Activated effector memory CD4-positive, alpha-beta T cell treated with Interleukin-2 at 50 U/mL for 16 hours (primary cell): ENCODE measurements at regions not wholly inside any gene's neighbourhood (a gene's known extent, or its start where the extent isn't known, plus 50 kb on each side); places are given as distances from the start of the nearest gene placed in this dataset.

Experiments used
- DNase-seq: peaks from one replicate; pipeline ENCODE4 v3.0.0-alpha.2; 2020

DNA sequence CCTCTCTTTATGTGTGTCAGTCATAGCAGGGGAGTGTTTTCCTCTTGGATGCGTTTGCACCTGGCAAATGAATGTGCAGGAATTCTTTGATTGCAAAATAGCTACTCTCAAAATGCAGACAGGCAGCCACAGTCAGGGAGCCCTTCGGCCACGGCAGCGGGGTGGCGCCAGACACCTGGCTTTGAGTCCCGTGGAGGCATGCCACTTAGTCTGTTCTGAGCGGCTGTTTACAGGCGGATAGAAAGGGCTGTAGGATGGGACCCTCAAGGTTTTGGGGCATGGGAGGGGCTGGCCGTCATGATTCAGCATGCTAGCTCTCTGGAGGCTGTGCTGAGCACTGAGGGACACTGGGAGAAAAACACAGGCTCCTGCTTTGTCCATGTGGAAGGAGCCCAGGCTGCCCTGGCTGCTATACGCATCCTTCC, 117.1 kb downstream of the SLC25A47 start:
- no peak for DNase-seq

DNA sequence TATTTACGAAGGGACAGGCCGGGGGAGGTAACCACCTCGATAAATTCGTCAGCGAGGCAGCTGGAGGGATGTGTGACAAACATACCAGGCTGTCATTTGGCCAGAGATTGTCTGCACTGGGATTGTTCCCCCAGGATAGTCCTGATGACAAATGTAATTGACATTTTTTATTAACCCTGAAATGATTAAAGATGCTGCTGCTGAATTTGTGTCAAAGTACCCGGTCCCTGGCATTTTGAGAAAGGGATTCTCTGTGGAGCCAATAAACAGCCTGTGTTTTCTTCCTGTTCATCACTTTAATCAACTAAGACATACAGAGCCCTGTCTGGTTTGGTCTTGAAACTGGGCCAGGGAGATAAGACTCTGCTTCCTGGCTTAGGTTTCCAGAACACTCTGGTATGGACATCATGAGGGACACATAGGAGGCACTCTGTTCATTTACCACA, 117.6 kb downstream of the SLC25A47 start:
- DNase-seq, result no peak

DNA sequence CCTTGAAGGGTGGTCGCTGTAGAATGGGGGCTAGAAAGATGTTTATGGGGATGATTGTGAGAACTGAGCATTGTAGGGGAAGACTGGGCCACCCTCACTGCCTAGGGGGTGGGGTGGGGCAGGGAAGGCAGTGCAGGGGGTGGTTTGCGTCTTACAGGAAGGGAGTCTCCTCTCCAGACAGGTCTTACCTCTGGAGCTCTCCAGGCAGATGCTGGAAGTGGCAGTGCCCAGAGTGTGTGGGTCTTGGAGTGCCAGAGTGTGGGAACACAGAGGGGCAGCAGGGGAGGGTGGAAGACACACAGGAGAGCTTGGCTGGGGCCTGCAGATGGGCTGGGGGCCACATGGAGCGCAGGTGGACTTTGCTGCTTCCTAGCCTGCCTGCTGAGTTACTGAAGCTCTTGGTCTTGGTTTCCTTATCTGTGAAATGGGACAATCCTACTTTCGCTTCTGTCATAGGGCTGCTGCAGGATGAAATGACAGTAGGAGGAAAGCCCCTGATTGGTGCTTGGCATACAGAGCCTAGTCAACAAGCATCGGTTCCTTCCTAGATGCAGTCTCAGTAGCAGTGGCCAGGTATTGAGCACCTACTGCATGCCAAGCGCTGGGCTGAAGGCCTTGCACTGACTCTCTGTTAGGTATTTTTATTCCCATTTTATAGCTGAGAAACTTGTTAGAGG, 118.3 kb downstream of the SLC25A47 start:
- no peak for DNase-seq

DNA sequence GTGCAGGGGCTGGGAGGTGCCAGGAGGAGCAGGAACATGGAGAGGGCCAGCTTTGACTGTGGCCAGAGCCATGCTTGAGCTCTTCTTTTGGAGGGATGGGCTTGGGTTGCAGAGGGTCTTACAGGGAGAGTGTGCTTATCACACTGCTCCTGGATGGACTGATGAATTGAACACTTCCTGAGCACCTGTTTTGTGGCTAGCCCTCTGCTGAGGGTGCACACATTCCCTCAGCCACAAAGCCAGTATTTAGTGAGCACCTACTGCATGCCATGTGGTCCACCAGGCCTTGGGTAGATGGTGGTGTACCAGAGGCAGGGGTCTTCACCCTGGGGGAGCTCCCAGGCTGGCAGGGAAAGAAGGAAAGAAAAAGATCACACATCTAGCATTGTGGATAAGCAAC, 118.9 kb downstream of the SLC25A47 start:
- no peak for DNase-seq

DNA sequence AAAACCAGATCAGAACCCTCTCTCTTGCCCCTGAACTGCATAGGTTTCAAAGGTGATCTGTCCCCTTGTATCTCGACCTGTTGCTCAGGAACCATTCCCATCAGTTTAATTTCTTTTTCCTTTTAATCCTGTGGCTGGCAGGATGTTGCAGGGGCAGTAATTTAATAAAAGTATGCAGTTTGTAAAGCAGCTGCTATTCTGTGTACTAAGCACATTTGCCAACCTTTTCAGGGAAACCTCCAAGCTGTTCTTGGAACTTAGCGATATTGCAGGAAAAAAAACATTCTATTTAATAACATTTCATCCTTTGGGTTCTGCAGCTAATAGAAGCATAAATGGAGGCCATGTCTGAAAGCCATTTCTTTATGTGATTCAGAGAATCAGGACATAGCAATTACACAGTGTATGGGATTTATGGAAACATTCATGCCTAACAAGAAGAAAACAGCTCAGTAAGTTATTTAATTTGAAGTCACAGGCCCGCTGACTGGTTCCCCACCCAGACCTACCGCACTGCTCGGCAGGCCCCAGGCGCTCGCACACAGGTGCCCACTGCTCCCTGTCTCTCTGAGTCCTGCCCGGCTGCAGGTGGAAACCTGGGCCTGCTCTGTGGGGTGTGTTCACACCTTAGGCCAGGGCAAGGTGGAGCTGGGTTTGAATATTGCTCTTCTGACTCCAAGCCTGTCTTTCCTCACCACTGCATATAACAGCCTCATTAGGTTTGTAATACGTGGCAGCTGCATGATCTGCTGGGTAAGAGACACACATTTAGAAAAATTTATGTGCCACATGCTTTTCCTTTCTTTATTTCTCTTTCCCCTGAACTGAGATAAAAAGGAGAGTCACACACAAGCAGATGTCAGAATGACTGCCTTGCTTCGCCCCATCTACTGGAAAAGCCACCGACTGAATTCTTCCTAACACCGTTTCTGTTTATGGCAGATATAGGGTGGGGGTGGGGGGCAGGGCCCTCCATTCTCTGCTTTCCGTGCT, 119.7 kb downstream of the SLC25A47 start:
- DNase-seq, result no peak

DNA sequence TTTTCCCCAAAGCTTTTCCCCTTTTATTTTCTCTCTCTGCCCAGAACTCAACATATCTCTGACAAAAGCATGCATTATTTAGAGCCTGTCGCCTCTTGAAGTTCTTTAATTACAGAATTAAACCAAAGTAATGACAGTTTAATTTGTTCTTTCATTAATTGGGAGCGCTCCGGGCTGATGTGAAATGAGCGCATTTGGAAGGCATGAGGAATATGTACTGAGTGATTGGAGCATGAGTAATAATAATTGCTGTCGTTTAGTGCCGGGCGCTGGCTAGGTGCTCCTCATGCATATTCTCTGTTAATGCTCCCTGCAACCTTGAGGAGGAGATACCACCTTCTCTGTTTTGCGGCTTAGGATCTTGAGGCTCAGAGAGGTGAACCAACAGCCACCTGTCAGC, 120.5 kb downstream of the SLC25A47 start:
- no peak for DNase-seq

DNA sequence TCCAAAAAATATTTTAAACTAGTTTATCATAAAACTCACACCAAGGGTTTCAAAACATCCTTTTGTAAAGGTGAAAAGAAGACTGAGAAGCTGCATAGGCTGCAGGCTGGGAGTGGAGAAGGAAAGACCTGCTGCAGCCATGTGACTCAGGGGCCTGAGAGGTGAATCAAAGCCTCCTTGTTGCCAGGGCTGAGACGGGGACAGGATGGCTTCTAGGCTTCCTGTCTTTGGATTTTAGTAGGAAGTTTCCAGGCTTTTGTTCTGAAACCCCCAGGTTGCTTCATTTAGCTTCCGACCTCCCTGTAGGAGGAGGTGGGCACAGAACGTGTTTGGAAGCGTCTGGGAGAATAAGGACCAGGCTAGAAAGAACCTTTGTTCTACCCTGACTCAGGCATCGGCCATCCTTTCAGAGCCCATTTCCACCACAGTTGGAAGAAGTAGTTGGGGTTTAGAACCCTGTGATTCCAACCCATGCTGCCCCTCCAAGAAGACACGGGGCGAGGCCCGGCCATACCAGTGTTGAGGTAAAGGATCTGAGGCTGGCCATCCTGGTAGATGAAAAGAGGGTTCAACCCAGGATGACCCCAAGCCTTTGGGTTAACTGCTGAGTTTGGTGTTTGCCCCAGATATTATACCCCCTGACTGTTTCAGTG, 122.4 kb downstream of the SLC25A47 start:
- DNase-seq, result no peak

DNA sequence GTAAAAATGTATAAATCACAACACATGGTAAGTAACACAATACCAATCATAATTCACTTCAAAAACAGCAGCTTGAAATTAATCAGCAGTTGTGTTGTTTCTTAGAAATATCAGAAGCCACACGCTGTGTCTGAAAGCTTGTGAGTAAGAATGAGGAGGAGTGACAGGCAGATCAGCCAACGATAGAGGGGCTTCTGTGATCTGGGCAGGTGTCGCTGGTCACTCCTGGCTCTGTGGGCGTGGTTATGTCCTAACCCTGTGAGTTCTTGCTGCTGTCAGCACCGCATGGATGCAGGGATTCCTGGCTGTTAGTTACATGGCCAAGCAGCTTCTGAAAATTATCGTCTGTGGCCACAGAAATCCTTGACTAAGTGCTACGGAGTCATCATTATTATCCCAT, 123.4 kb downstream of the SLC25A47 start:
- DNase-seq, result no peak

DNA sequence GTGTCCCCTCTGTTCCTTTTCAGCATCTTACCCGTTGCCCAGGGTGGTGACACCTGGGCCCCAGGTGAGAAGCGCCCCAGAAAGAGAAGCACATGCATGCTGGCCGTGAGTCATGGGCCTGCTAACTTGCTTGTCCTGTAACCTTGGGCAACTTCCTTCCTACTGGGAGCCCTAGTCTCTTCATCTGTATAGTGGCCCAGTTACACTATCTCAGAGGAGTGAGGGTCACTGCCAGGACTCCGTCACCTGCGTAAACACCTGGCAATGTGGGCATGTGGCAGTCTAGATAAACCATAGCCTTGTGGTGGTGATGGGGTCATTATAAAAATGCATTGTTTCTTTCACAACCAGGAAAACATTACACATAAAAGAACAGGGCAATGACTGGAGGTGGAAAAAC, 125.2 kb downstream of the SLC25A47 start:
- no peak for DNase-seq

DNA sequence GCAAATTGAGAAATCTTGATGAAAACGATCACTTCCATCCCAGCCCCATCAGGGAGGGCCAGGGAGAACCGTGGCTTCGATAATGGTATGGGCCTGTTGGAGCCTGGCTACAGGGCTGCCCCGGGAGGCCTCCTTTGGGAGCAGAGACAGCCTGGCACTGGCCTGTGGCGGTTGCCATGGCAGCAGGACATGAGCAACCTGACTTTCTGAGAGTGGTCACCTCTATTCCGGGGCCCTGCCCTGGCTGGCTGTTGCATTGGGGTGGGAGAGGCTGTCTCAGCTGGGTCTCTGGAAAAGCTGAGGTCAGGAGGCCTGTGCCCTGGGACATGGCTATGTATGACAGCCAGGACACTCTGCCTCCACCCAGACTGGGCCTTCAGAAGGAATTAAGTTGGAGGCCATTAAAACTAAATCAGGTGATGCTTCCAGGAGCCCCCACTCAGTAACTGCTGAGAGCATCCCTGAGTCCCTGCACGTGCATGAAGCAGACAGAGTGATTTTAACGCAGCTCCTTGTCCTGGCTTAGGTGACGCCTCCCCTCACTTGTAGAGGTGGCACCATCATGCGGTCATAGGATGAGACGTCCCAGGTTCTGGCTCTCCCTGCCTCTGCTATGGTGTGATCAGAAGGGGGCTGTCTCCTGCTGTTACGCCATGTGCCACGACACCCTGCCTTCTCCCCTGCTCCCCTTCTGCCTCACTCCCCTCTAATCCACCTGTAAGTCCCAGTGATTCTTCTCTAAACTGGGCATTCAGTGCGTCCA, 126.3 kb downstream of the SLC25A47 start:
- DNase-seq, result no peak

DNA sequence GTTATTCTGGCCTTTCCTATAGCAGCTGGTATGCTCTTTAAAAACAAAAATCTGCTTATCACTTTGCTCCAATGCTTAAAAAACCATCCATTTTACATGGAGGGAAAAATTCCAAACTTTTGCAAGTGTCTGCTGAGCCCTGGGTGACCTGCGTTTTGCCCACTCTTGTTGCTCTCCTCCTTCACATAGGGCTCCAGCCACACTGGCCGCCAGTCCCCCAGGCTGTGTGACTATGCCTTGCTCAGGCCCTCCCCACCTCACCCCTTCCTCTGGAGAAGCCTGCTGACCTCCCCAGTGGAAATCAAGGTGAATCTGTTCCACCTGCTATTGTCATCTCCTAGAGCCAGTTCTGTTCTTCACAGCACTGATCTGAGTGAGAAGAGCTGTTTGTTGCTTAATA, 126.9 kb downstream of the SLC25A47 start:
- DNase-seq, result no peak

DNA sequence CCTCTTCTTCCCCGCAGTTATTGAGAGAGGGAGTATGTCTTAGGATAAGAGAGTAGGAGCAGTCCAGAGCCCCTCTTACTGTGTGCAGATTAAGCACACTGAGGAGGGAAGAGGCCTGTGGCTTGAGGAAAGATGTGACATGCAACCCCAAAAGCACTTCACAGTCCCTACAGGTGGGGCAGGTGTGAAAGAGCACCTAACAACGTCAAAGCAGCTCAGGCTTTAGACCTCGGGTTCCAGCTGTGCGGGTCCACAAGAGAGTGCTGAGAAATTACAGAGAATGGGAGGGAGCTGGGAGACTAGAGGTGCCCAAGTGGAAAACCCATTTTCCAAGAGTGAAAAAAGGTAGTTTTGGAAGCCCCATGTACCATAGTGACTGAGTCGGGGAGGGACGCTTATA, 127.6 kb downstream of the SLC25A47 start:
- no peak for DNase-seq

DNA sequence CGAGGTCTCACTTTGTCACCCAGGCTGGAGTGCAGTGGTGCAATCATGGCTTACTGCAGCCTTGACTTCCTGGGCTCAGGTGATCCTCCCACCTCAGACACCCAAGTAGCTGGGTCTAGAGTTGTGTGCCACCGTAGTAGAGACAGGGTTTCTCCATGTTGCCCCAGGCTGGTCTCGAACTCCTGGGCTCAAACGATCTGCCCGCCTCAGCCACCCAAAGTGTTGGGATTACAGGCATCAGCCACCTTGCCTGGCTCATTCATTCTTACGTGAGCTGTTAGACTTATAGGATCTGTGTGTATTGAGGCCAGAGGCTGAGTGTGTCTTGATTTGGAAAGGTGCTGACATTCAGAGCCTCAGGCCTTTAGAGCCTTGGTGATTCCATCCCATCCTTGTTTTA, 128.1 kb downstream of the SLC25A47 start:
- no peak for DNase-seq

DNA sequence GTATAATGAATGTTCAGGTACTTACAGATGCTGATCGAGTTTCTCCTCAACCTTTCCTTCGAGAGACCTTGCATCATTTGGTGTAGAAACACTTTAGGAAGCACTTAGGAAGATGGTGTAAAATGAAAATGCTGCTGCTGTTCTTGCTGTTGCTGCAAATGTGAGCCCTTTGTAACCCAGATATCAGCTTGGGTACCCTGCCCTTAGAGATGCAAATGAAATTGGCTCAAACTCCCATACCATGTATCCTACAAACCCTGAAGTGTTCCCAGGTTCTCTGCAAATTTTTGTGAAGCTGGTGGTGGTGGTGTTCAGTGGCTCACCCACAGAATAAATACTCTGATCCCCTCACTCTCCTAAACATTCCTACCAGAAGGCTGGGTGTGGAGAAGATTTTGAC, 130.8 kb downstream of the SLC25A47 start:
- DNase-seq, result no peak

DNA sequence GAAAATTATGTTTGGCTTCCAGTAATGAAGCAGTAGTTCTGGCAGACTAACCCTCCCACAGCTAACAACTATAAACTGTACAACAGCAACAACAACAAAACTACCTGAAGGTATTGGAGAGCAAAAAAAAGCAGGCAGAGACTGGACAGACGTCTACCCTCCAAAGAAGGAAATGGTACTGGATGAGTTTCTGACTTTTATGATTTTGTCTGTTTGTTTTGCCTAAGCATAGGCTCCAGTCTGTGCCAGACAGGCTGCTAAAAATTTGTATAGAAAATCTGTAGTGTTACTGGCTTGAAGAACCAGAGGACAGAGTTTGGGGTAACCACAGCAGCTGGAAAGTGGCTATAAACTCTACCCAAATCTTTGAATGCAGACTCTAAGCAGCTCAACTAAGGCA, 131.3 kb downstream of the SLC25A47 start:
- DNase-seq, result no peak

DNA sequence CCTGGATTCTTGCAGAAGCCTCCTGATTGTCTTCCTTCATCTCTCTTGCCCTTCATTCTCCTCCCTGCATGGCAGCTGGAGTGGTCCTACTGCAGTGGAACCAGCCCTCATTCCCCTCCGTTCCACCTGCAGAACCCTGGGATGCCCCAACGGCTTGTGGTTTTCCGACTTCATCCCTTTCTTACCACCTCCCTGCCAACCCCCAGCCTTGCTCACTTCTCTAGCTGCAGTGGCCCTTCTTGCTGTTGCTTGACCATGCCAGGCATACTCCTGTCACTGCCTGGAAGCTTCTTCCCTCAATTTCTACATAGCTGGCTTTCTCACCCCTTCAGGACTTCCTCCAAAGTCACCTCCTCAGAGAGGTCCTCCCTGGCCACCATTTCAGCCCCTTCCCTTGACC, 123.3 kb downstream of the BEGAIN start:
- no peak for DNase-seq

DNA sequence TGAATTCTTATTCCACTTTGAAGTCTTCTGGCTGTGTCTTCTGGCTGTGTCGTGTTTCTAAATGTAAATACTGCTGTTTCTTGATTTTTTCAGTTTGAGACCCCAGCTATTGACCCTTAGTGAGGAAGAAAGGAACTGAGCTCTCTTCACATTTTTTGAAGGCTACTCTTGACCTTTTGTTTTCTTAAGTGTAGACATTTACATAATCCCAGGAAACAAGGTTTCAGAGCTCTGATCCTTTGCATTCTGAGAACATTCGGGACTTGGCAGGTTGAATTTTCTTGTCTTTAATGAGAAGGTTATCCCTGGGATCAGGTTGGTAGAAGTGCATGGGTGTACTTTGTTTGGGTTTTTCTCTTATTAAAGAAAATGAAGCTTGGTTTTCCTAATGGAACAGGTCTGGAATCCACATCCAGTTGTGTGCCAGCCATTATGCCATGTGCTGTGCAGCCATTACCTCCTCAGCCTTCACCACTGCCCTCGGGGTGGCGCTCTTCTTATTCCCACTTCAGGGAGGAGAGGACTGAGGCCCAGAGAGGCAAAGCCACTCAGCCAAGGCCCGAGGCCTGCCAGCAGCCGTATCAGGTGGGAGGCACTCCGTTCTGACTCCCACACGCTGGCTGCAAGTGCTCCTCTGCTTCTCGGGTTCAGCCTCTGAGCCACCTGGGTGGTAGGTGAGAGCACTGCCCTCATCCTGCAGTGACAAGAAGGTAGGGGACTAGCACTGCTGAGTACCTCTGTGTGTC, 120.9 kb downstream of the BEGAIN start:
- DNase-seq, result no peak

DNA sequence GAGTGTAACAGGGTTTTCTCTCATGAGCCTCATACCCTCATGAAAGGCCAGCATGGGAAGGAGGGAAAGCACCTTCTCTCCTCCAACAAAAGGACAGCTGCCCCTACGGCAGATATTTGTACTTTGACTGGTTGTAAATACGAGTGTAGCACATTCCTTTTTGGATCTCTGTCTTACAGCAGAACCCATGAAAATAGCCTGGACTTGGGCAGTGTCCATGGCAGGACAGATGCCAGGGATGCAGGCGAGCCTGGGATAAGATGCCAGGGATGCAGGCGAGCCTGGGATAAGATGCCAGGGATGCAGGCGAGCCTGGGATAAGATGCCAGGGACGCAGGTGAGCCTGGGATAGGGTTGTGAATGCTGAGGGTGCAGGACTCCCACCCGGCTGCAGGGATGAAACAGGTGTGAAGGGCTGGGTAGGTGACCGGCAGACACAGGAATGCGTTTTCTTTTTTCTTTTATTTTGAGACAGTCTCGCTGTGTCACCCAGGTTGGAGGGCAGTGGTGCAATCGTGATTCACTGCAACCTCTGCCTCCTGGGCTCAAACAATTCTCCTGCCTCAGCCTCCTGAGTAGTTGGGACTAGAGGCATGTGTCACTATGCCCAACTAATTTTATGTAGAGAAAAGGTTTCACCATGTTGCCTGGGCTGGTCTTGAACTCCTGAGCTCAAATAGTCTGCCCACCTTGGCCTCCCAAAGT, 120.0 kb downstream of the BEGAIN start:
- DNase-seq, result no peak

DNA sequence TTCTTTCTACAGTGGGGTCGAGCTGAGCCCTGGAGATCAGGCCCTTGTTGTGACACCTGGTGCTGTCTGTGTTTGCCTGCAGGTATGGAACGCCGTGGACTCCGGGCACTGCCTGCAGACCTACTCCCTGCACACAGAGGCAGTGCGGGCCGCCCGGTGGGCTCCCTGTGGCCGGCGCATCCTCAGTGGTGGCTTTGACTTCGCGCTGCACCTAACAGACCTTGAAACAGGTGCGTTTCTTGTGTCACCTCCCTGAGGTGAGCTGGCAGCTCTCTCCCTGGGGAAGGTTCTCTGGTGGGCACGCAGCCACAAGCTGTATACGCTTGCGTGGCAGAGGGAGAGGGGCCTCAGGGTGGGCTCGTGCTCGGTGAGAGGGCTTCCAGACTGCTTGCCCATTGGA, 119.3 kb downstream of the BEGAIN start:
- DNase-seq, result no peak

DNA sequence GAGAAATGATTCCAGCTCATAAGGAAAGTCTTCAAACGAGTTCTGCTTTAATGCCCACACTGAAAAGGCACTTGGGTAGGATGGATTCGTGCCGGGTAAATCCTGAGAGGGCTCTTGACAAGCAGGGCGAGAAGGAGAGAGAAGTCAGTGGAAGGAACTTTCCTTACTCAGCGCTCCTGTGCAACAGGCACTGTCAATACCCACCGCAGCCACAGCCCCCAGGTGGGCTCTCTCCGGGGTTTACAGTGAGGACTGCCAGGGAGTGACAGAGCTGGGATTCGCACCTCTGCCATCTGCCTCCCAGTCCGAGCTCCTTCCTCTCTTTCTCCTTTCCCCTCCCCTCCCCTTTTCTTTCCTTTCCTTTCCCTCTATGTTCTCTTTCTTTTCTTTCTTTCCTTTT, 118.7 kb downstream of the BEGAIN start:
- no peak for DNase-seq
